ENCODE measurements at regions not wholly inside any gene's neighbourhood (a gene's known extent, or its start where the extent isn't known, plus 50 kb on each side); places are given as distances from the start of the nearest gene placed in this dataset.

- TF ChIP-seq CTCF (IDR thresholded peaks at IDR 0.05): no peak
- TF ChIP-seq MAX (IDR thresholded peaks at IDR 0.05; ENCODE audit: low read depth): no peak
- no peak for TF ChIP-seq RFX5 (IDR thresholded peaks at IDR 0.05; ENCODE audit: low read length)
- no peak for TF ChIP-seq EP300 (IDR thresholded peaks at IDR 0.05; ENCODE audit: borderline replicate concordance in 1 of 2, low read depth in 1 of 2, low read length in 1 of 2)
- no peak for TF ChIP-seq NRF1 (IDR thresholded peaks at IDR 0.05; ENCODE audit: low read depth, low read length)
- TF ChIP-seq EZH2phosphoT487 (IDR thresholded peaks at IDR 0.05; ENCODE audit: borderline replicate concordance, low read depth): no peak
- no peak for TF ChIP-seq GABPA (IDR thresholded peaks at IDR 0.05; ENCODE audit: low read depth)
- no peak for TF ChIP-seq TAF1 (IDR thresholded peaks at IDR 0.05; ENCODE audit: borderline replicate concordance, low read depth, low read length)
- TF ChIP-seq ZBTB33 (IDR thresholded peaks at IDR 0.05; ENCODE audit: borderline replicate concordance, low read depth): no peak
- TF ChIP-seq POLR2AphosphoS5 (IDR thresholded peaks at IDR 0.05; ENCODE audit: low read depth, low read length): no peak
- TF ChIP-seq PBX3 (IDR thresholded peaks at IDR 0.05): no peak
Measured at GRCh38 chr13:107222597-107222996, 654.7 kb upstream of the ARGLU1 start.
